HepG2 (cell line): ENCODE measurements at regions not wholly inside any gene's neighbourhood (a gene's known extent, or its start where the extent isn't known, plus 50 kb on each side); places are given as distances from the start of the nearest gene placed in this dataset.

ENCODE experiments used
- ATAC-seq: fragments of 200-7000 bp; cut with Tn5 transposase; 3 replicates; pipeline ENCODE4 v1.9.1; 2020; ENCODE audit warnings: mild to moderate bottlenecking, moderate library complexity
- BruUV-seq: library from RNA; stranded (reverse); fragments of 400-500 nt; replicated peaks from 2 replicates; lab custom pipeline; 2021; lab: Mats Ljungman, UMichigan
- CTCF ChIA-PET: fragments of 300-600 bp; formaldehyde crosslinking; extraction: SDS; loops from one replicate; lab custom pipeline; 2021; ENCODE audit warnings: low total read pairs, inconsistent platforms, low intra/inter-chr PET ratio; lab: Yijun Ruan, JAX
- POLR2A ChIA-PET: fragments of 350-600 bp; sonication (Branson Sonifier 250); formaldehyde crosslinking; loops from one replicate; lab custom pipeline; 2020; ENCODE audit warnings: antibody characterized with exemption, inconsistent platforms; lab: Yijun Ruan, JAX
- DNase-seq: peaks from one replicate; pipeline ENCODE4 v3.0.0-alpha.2; 2015; ENCODE audit warnings: low spot score
- FAIRE-seq: peaks from 3 replicates; lab custom pipeline; 2011; peaks lifted over from hg19 to GRCh38; lab: Jason Lieb, UNC
- H2AFZ ChIP-seq: one replicate; pipeline ENCODE4 v1.6.1; 2011; ENCODE audit warnings: low read length, inconsistent platforms
- H3K27ac ChIP-seq: fragments of 300-600 bp; 3 replicates; pipeline ENCODE4 v1.8.0; 2011; ENCODE audit warnings: mixed run types, mild to moderate bottlenecking, mixed read lengths, low read length, inconsistent platforms; ENCODE audit not compliant: insufficient read depth; ENCODE audit errors: extremely low read length
- H3K27me3 ChIP-seq, 2 experiments: fragments of 200-600 bp in 1 of 2; 2 replicates in 1 of 2; 3 replicates in 1 of 2; pipeline versions ENCODE4 v1.6.0 to v1.8.0; 2011; ENCODE audit warnings: low read length in 2 of 2, mild to moderate bottlenecking in 2 of 2, moderate library complexity in 2 of 2, inconsistent platforms in 1 of 2; ENCODE audit not compliant: insufficient read depth in 2 of 2, control insufficient read depth in 1 of 2
- H3K36me3 ChIP-seq, 2 experiments: fragments of 200-600 bp in 1 of 2; replicated peaks in 1 of 2; 2 replicates in 1 of 2; 3 replicates in 1 of 2; pipeline versions ENCODE4 v1.5.1 to v1.8.0; 2011; ENCODE audit warnings: low read length in 2 of 2, inconsistent platforms in 1 of 2; ENCODE audit not compliant: insufficient read depth in 2 of 2, control insufficient read depth in 1 of 2
- H3K4me1 ChIP-seq: 2 replicates; pipeline ENCODE4 v1.5.1; 2012; ENCODE audit warnings: low read length, inconsistent platforms; ENCODE audit not compliant: insufficient read depth
- H3K4me2 ChIP-seq: 2 replicates; pipeline ENCODE4 v1.6.0; 2011; ENCODE audit warnings: low read depth, low read length, inconsistent platforms
- H3K4me3 ChIP-seq, 3 experiments: fragments of 200-600 bp in 1 of 3; sonication (generic), shearing (Covaris generic) in 1 of 3; replicated peaks in 1 of 3; 2 replicates each; pipeline ENCODE4 v1.5.1; 2011 to 2016; ENCODE audit warnings: low read length in 3 of 3, inconsistent platforms in 2 of 3, low read depth in 2 of 3, mild to moderate bottlenecking in 2 of 3, control low read depth in 1 of 3, mixed read lengths in 1 of 3; ENCODE audit not compliant: insufficient read depth in 1 of 3
- H3K79me2 ChIP-seq: one replicate; pipeline ENCODE4 v1.6.1; 2011; ENCODE audit warnings: low read length, inconsistent platforms; ENCODE audit not compliant: insufficient read depth
- H3K9ac ChIP-seq: 2 replicates; pipeline ENCODE4 v1.6.0; 2011; ENCODE audit warnings: mild to moderate bottlenecking, low read depth, low read length, inconsistent platforms; ENCODE audit not compliant: insufficient read depth
- H3K9me3 ChIP-seq: 2 replicates; pipeline ENCODE4 v1.5.1; 2012; ENCODE audit warnings: mild to moderate bottlenecking, low read length
- H4K20me1 ChIP-seq: 2 replicates; pipeline ENCODE4 v1.6.0; 2011; ENCODE audit warnings: inconsistent platforms, mild to moderate bottlenecking, low read length, moderate library complexity; ENCODE audit not compliant: insufficient read depth
- ARNT2 ChIP-seq: sonication (generic); formaldehyde crosslinking; IDR thresholded peaks from 2 replicates; pipeline ENCODE4 v1.8.0; 2022; ENCODE audit warnings: mild to moderate bottlenecking, low read depth, missing genetic modification reagents, moderate library complexity
- ATRX ChIP-seq: sonication (generic); formaldehyde crosslinking; IDR thresholded peaks from 2 replicates; pipeline ENCODE4 v1.4.0; 2020; ENCODE audit warnings: missing genetic modification reagents, borderline replicate concordance
- CBFB ChIP-seq: sonication (generic); formaldehyde crosslinking; IDR thresholded peaks from 2 replicates; pipeline ENCODE4 v1.4.0; 2020; ENCODE audit warnings: missing genetic modification reagents
- ELF3 ChIP-seq: IDR thresholded peaks from 2 replicates; pipeline ENCODE4 v1.6.1; 2016; ENCODE audit warnings: missing genetic modification reagents, missing compliant biosample characterization
- NFYB ChIP-seq: sonication (generic); formaldehyde crosslinking; IDR thresholded peaks from 2 replicates; pipeline ENCODE4 v1.4.0; 2020; ENCODE audit warnings: missing genetic modification reagents
- RBM39 ChIP-seq: fragments of 200-400 bp; formaldehyde crosslinking; IDR thresholded peaks from one replicate; pipeline ENCODE4 v1.6.1; 2018; ENCODE audit warnings: antibody characterized with exemption, mild to moderate bottlenecking, low read depth, low read length; ENCODE audit not compliant: poor library complexity, severe bottlenecking
- REL ChIP-seq: sonication (generic); formaldehyde crosslinking; conservative IDR thresholded peaks from 2 replicates; pipeline ENCODE4 v1.8.0; 2022; ENCODE audit warnings: mild to moderate bottlenecking, missing genetic modification reagents, moderate library complexity
- SMAD1 ChIP-seq: sonication (generic); formaldehyde crosslinking; IDR thresholded peaks from 2 replicates; pipeline ENCODE4 v1.4.0; 2020; ENCODE audit warnings: missing genetic modification reagents, low read depth, mild to moderate bottlenecking, borderline replicate concordance
- TBX3 ChIP-seq: fragments of 450-650 bp; IDR thresholded peaks from 2 replicates; pipeline ENCODE4 v1.6.1; 2017; ENCODE audit warnings: antibody characterized with exemption, mild to moderate bottlenecking, inconsistent platforms, borderline replicate concordance
- ZFP82 ChIP-seq: sonication (generic); formaldehyde crosslinking; IDR thresholded peaks from 2 replicates; pipeline ENCODE4 v1.5.1; 2020; ENCODE audit warnings: mild to moderate bottlenecking, missing genetic modification reagents, borderline replicate concordance
- ZNF260 ChIP-seq: sonication (generic); formaldehyde crosslinking; IDR thresholded peaks from 2 replicates; pipeline ENCODE4 v1.4.0; 2020; ENCODE audit warnings: missing genetic modification reagents, low read depth, mild to moderate bottlenecking, borderline replicate concordance
- ZNF879 ChIP-seq: sonication (generic); formaldehyde crosslinking; IDR thresholded peaks from 2 replicates; pipeline ENCODE4 v1.8.1; 2023; ENCODE audit warnings: missing genetic modification reagents
- WGBS: methylation state at CpG from one replicate; pipeline ENCODE4 v1.1.6; 2017; ENCODE audit warnings: low lambda C conversion rate; 5-methylcytosine and 5-hydroxymethylcytosine counted together
- in situ Hi-C: cut with HindIII; loops from 2 replicates; pipeline ENCODE4 v1.10.0; 2017; ENCODE audit warnings: low pct_unique_long_range_greater_than_20kb; ENCODE audit not compliant: extremely low pct_ligation_motif_present
- intact Hi-C: fragments of 100-400 bp; cut with micrococcal nuclease; formaldehyde crosslinking; loops from one replicate; pipeline ENCODE4 v1.10.0; 2022; ENCODE audit not compliant: unreplicated experiment
- TF ChIP-seq, protein P1 (sequence below): sonication (generic); formaldehyde crosslinking; IDR thresholded peaks from 2 replicates; pipeline ENCODE4 v1.8.0; 2022; ENCODE audit warnings: missing genetic modification reagents, low read depth, mild to moderate bottlenecking, borderline replicate concordance

DNA sequence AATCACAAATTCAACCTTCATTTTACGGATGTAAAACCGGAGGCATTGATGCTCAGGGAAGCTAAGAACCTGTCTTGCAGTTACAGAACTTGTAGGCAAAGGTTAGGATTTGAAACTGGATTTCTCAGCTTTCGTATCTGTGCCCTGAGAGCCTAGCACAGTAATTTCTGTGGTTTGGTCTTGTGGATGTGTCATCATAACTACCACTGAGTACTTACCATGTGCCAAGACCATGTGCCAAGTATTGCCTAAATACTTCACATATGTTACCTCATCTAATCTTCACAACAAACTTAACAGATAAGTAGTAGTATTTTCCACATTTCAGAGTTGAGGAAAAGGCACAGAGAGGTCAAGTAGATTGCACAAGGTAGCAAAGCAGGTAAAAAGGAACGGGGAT lies 140.7 kb downstream of the NXPE2 start (continued):
- TF ChIP-seq RBM39 (no peak), ELF3 (CRISPR knock-in tag) (no peak), ZNF879 (CRISPR knock-in tag) (no peak), ZFP82 (CRISPR knock-in tag) (no peak)

DNA sequence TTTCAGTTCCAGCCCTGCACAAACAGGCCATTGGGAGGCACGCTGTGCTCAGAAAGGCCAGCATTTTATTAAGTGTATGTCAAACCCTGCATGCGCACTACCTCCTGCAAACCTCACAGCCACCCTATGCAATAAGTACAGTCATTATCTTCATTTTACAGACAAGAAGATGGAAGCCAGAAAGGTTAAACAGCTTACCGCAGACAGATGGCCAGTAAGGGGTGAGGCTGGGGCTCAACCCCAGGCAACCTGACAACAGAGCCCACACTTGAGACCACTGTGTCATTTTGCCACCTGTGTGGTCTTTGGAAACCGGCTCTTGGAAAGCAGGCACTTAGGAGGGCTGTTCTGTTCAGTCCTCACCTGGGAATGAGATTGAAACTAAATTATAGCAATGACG lies 142.3 kb downstream of the NXPE2 start:
- H3K79me2 ChIP-seq, result no peaks in the 10 kb centered on the region
- no peak overlapping the region for H3K9ac ChIP-seq
- intact Hi-C loops, result no loop called here
- no peak overlapping the region for H2AFZ ChIP-seq
- H3K4me1 ChIP-seq, result no peaks in the 10 kb centered on the region
- peaks cover 2 to 23% of the 10 kb centered on the region in 2 experiments; a peak in 3 of 5 replicates for H3K27me3 ChIP-seq
- DNase-seq, result no peak
- CTCF ChIA-PET, result no interaction called here
- H3K36me3 ChIP-seq, result no peaks in the 10 kb centered on the region
- 17% methylated on average over 5 of the region's 5 CpGs for WGBS
- no peak overlapping the region for H3K4me3 ChIP-seq
- no peak for ATAC-seq
- H3K4me2 ChIP-seq, result no peak overlapping the region
- TF ChIP-seq CBFB (CRISPR knock-in tag) (no peak), SMAD1 (CRISPR knock-in tag) (no peak), ZNF260 (CRISPR knock-in tag) (no peak), TBX3 (no peak), ATRX (no peak), NFYB (CRISPR knock-in tag) (no peak), REL (CRISPR knock-in tag) (no peak), ARNT2 (CRISPR knock-in tag) (no peak)
- TF ChIP-seq, protein P1, sequence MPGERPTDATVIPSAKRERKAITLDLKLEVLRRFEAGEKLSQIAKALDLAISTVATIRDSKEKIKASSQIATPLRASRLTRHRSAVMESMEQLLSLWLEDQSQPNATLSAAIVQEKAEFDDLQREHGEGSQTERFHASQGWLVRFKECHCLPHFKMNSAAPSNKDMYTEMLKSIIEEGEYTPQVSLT (CRISPR knock-in tag), result no peak
- TF ChIP-seq, all 625 proteins: peak for 0
- no peak for FAIRE-seq
- Histone ChIP-seq H4K20me1 (no peaks in the 10 kb centered on the region), H3K27ac (no peak overlapping the region), H3K9me3 (no peaks in the 10 kb centered on the region)
- no TSS peak for BruUV-seq
- POLR2A ChIA-PET, result no interaction called here
- in situ Hi-C loops, result no loop called here
